ENCODE measurements at regions not wholly inside any gene's neighbourhood (a gene's known extent, or its start where the extent isn't known, plus 50 kb on each side); places are given as distances from the start of the nearest gene placed in this dataset.

GRCh38 chr5:15082096-15082495 is 210.5 kb upstream of the ANKH start:
- no peak for DNase-seq

DNA sequence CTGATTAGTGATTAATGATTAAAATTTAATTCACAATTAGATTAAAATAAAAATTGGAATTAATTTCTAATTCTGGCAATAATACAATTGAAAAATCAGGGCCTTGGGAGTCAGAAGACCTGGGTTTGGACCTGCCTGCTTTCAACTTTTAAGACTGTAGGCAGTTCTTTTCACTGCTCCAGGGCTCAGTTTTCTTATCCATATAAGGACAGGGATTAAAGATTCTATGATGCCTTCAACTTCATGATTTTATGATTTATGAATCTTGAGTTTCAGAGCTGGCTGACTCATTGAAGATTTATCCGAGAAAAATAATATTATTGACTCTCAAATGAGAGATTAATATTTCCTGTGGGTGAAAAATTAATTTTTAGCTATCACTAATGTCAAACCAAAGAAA is 208.6 kb upstream of the ANKH start:
- no peak for DNase-seq

DNA sequence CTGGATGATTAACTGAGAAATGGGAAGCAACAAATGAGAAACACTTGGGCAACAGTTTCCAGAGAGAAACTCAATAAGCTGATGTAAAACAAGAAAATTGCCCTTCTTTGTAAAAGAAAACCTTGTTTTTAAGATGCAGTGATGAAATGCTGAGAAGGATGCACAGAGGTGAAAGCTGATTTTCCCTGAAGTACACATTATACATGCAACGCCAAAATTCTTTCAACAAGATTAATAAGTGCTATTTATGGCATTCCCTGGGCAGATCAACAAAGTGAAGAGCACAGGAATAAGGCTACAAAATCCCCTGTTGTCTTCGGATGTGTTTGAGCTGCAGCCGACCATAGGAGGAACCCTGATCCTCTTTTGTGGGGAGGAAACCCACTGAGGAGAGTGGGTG is 208.0 kb upstream of the ANKH start:
- DNase-seq: no peak

GRCh38 chr5:15074651-15075050 is 203.1 kb upstream of the ANKH start:
- no peak for DNase-seq

DNA sequence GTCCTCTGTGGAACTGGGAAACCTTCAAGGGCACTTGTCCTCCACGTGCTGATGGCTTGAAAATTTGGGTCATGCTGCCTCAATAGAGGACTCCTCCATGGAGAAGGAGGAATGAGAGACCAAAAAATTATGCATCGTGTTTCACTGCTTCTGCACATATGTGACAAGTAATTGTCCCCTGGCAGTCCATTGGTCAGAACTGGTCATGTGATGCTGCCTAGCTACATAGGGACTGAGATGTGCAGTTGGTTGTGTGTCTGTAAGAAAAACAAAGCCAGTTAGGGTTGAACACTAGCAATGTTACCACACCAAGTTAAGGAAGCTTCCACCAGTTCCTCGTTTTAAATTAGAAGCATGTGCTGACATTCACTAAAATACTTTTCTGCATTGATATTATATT is 201.9 kb upstream of the ANKH start:
- DNase-seq: no peak

GRCh38 chr5:15070907-15071306 is 199.3 kb upstream of the ANKH start:
- DNase-seq: no peak

GRCh38 chr5:15069407-15069905 is 197.9 kb upstream of the ANKH start:
- no peak for DNase-seq

- no peak for DNase-seq
Measured at GRCh38 chr5:15065091-15065490, 193.5 kb upstream of the ANKH start.

GRCh38 chr5:15064396-15064795 is 192.8 kb upstream of the ANKH start:
- DNase-seq: no peak

DNA sequence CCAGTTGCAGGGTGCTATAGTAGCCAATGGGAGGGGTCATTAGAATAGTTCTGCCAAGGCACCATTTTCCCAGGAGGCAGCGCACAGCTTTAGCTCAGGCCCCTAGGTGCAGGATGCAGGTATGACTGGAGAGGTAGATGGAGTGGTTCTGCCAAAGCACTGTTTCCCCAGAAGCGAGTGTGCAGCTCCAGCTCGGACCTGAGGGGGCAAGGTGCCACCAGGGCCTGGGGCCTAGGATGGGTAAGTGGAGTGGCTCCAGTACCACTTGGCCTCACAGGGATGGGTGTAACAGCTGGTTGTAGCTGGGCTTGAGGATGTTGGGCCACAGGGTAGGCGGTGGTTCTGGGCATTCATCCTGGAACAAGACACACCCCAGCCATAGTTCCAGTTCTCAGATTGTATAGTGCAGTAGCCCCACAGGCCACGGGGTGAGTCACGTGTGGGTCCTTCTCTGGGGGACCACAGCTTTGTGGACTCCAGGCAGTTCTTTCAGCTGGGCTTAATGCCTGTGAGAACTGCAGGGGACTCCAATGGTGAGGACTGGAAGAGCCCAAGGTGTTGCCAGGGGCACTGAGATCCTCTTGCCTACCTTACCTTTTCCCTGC is 185.5 kb upstream of the ANKH start:
- no peak for DNase-seq

GRCh38 chr5:15044521-15044920 is 172.9 kb upstream of the ANKH start:
- no peak for DNase-seq

- no peak for DNase-seq
Measured at GRCh38 chr5:15037247-15037908, 165.8 kb upstream of the ANKH start.

DNA sequence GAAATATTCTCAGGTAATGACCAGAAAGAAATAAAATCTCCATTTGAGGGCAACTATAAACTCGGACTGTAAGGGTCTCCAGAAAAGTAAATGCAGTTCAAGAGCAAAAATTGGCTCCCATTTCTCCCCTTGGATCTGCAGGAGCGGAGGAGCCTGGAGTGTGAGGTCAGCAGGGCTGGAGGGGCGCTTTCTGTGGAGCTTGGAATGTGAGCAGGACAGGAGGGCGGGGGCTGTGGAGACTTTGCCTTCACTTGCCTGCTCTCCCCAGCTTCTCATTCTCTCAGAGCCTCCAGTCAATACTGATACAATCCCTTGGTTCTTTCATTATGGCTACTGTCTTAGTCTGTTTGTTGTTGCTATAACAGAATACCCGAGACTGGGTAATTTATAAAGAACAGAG is 162.8 kb upstream of the ANKH start:
- DNase-seq: no peak

DNA sequence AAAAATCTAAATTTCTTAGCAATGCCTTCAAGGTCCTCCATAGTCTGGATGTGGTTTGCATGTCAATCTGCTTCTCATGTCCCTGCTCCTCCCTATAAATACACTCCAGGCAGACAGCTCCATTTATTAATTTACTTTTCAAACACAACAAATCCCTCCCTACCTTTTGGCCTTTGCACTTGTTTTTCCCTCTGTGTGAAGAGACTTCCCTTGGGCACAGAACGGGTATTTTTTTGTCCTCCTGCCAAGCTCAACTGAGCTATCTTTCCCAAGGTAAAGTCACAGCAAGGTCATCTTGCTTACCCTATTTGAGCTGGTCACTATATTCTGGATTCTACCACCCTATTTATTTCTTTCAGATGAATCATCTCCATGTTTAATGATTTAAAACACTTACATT is 159.6 kb upstream of the ANKH start:
- no peak for DNase-seq

DNA sequence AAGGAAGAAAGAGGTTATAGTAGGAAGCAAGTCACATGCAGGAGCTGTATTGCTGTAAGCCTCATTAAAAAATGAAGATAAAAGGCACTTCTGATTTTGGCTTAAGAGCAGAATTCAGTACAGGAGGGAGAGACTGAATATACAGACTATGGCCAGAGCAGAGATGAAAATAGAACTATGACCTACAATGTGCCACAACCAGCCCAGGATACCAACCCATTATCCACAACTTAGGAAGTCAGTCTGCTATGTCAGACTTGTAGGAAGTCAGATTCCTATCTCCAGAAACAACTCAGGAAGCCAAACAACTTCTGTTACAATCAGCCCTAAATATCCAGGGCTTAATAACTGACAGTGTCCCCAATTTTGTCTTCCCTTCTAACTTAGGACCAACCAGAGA is 156.2 kb upstream of the ANKH start:
- DNase-seq: no peak

DNA sequence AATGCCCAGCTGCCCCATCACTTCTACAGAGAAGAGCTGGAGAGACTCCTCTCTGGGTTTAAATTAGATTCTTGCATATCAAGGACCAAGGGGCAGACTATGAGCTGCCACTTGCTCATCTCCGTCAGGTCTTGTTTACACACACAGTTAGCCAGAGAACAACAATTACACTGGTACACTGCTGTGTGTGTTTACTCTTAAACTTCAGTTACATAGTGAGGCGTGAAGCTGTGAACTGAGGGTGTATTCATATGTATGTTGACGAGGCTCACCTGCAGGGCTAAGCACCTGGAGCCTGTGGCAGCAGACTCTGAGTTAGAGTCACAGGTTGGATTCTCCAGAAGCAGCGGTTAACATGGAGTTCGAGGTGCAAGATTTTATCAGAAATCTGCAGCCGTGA is 155.4 kb upstream of the ANKH start:
- no peak for DNase-seq

GRCh38 chr5:15026011-15026893 is 154.7 kb upstream of the ANKH start:
- no peak for DNase-seq

GRCh38 chr5:15023846-15024245 is 152.3 kb upstream of the ANKH start:
- DNase-seq: no peak

DNA sequence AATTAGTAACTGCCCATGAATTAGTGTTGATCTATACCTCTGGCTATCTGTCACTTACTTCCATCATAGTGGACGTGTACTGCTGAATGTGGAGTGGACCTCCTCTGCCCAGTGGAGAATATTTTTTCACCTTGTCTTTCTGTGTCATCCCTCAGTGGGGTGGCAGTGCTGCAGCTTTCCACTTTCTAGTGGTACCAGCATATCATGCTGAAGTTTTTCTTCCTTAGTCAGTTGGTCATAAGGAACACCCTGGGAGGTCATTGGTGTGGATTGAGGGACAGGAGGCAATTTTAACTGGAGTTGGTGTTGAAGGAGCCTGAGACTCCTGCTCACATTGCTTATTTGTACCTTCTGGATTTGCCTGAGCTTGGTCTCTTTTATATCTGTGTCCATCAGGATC is 151.7 kb upstream of the ANKH start:
- DNase-seq: no peak

DNA sequence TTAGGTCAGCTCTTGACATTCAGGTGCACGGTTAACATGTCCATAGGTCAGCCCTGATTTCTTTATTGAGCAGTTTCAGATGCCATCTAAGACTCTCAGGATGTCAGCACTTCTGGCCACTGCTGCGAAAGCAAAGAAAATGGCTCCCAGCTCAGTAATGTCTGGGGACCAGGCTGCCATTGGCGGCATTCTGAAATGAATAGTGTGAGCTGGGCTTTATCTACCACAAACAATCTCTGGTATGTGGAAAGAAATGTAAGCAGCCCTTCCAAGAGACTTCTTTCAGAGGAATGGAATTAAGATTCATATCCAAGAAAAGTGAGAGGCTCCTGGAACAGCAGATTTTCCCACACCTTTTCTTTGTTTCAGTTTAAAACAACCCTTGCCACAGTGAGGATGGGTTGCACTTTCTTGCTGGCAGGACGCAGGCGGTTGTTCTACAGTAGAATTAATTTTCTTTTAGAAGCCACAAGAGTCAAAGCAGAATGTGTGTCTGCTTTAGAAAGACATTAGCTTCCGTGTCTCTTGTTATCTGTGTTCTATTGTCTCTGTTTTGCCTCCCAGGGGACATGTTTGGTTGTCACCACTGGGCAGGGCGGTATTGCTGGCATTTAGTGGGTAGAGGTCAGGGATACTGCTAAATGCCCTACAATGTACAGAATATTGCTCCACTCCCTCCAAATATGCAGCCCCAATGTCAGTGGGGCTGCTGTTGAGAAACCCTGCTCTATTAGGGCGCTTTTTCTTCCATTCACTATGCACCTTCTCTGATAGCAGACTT is 149.9 kb upstream of the ANKH start:
- no peak for DNase-seq

- no peak for DNase-seq
Measured at GRCh38 chr5:15020736-15021135, 149.2 kb upstream of the ANKH start.

DNA sequence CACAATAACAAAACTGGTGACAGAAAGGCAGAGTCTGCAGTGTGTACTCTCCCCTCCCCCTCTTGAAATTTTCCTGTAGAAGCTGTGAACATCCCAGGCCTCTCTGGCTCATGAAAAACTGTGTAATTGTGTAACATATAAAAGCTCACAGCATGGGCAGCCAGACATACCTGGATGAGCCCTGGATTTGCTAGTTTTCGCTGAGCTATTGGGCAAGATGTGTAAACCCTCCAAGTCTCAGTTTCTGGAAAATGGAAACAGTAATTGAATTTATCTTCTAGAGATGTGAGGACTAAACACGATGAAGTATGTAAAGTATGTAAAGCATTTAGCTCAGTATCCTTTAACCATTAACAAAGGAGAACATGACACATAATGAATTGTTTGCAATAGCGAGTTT is 143.2 kb upstream of the ANKH start:
- DNase-seq: no peak
